OCI-LY7 (cell line): ENCODE measurements at regions not wholly inside any gene's neighbourhood (a gene's known extent, or its start where the extent isn't known, plus 50 kb on each side); places are given as distances from the start of the nearest gene placed in this dataset.

ENCODE experiments used
- CTCF ChIP-seq: fragments of 200-600 bp; sonication (generic); conservative IDR thresholded peaks from 2 replicates; pipeline ENCODE4 v1.5.1; 2014; ENCODE audit warnings: mild to moderate bottlenecking, antibody characterized with exemption, low read length, moderate library complexity, mixed read lengths
- EZH2phosphoT487 ChIP-seq: fragments of 200-600 bp; sonication (generic); IDR thresholded peaks from 2 replicates; pipeline ENCODE4 v1.6.1; 2018; ENCODE audit warnings: low read depth, borderline replicate concordance, mild to moderate bottlenecking, mixed run types, antibody characterized with exemption, low read length, moderate library complexity, mixed read lengths

GRCh38 chr9:121568343-121569265 is 69.0 kb upstream of the GGTA1 start:
- TF ChIP-seq CTCF, result no peak
- no peak for TF ChIP-seq EZH2phosphoT487
